H1 (cell line): ENCODE measurements at regions not wholly inside any gene's neighbourhood (a gene's known extent, or its start where the extent isn't known, plus 50 kb on each side); places are given as distances from the start of the nearest gene placed in this dataset.

Experiments used
- CTCF ChIA-PET: fragments of 300-600 bp; sonication (Branson Sonifier 250); formaldehyde crosslinking; loops from one replicate; lab custom pipeline; 2021; ENCODE audit not compliant: partially characterized antibody; lab: Charles Lee
- POLR2A ChIA-PET: fragments of 300-600 bp; sonication (Branson Sonifier 250); formaldehyde crosslinking; loops from one replicate; lab custom pipeline; 2021; ENCODE audit warnings: inconsistent platforms; ENCODE audit not compliant: partially characterized antibody; lab: Charles Lee
- DNase-seq, 2 experiments: peaks; one replicate each; pipeline versions ENCODE4 v3.0.0 to v3.0.0-alpha.2; 2010 to 2022; ENCODE audit warnings: low spot score in 2 of 2, low read depth in 1 of 2, mixed read lengths in 1 of 2
- FAIRE-seq: peaks from 2 replicates; lab custom pipeline; 2011; peaks lifted over from hg19 to GRCh38; lab: Jason Lieb, UNC
- H2AFZ ChIP-seq: 2 replicates; pipeline ENCODE4 v1.8.1; 2012; ENCODE audit warnings: low read length, inconsistent platforms
- H2AK5ac ChIP-seq: 2 replicates; pipeline ENCODE4 v1.6.1; 2013; ENCODE audit warnings: low read depth, low read length
- H2BK120ac ChIP-seq: replicated peaks from 2 replicates; pipeline ENCODE3; 2013; ENCODE audit warnings: low read depth, low read length, inconsistent platforms
- H2BK12ac ChIP-seq: 2 replicates; pipeline ENCODE4 v1.6.1; 2013; ENCODE audit warnings: low read depth, low read length
- H2BK15ac ChIP-seq: 2 replicates; pipeline ENCODE4 v1.6.1; 2013; ENCODE audit warnings: low read length
- H2BK20ac ChIP-seq: 2 replicates; pipeline ENCODE4 v1.6.1; 2013; ENCODE audit warnings: low read length
- H2BK5ac ChIP-seq: 2 replicates; pipeline ENCODE4 v1.6.1; 2013; ENCODE audit warnings: low read depth, low read length
- H3K14ac ChIP-seq: 2 replicates; pipeline ENCODE4 v1.6.1; 2013; ENCODE audit warnings: inconsistent platforms; ENCODE audit not compliant: insufficient read length
- H3K18ac ChIP-seq: 2 replicates; pipeline ENCODE4 v1.6.1; 2013; ENCODE audit warnings: low read length; ENCODE audit errors: extremely low read depth
- H3K23ac ChIP-seq: 2 replicates; pipeline ENCODE4 v1.6.1; 2013; ENCODE audit warnings: inconsistent platforms; ENCODE audit not compliant: insufficient read length
- H3K23me2 ChIP-seq: 2 replicates; pipeline ENCODE4 v1.6.1; 2013; ENCODE audit warnings: low read depth, low read length
- H3K27ac ChIP-seq: 2 replicates; pipeline ENCODE4 v1.6.1; 2011; ENCODE audit warnings: low read depth, low read length, inconsistent platforms
- H3K27me3 ChIP-seq, 4 experiments: replicated peaks in 1 of 4; 1 replicate in 1 of 4; 2 replicates in 3 of 4; pipeline versions ENCODE4 v1.6.1 to v1.8.1; 2011 to 2013; ENCODE audit warnings: low read length in 3 of 4, mild to moderate bottlenecking in 3 of 4, inconsistent platforms in 2 of 4, mixed read lengths in 2 of 4, moderate library complexity in 1 of 4; ENCODE audit not compliant: control insufficient read depth in 3 of 4, insufficient read depth in 3 of 4; ENCODE audit errors: extremely low read depth in 1 of 4
- H3K36me3 ChIP-seq, 4 experiments: 2 replicates each; pipeline versions ENCODE4 v1.6.1 to v1.8.1; 2011 to 2013; ENCODE audit warnings: mild to moderate bottlenecking in 4 of 4, low read length in 3 of 4, moderate library complexity in 2 of 4, control low read depth in 1 of 4, inconsistent platforms in 1 of 4; ENCODE audit not compliant: insufficient read depth in 4 of 4, control insufficient read depth in 2 of 4
- H3K4ac ChIP-seq: replicated peaks from 2 replicates; pipeline ENCODE3; 2013; ENCODE audit warnings: low read length, low read depth, mixed read lengths, inconsistent platforms; ENCODE audit not compliant: insufficient read length
- H3K4me1 ChIP-seq, 4 experiments: replicated peaks in 1 of 4; 1 replicate in 1 of 4; 2 replicates in 3 of 4; pipeline versions ENCODE4 v1.6.1 to v1.8.1; 2011 to 2013; ENCODE audit warnings: low read length in 3 of 4, inconsistent platforms in 2 of 4, mixed read lengths in 1 of 4; ENCODE audit not compliant: insufficient read depth in 4 of 4, control insufficient read depth in 3 of 4
- H3K4me2 ChIP-seq, 2 experiments: 2 replicates each; pipeline versions ENCODE4 v1.6.1 to v1.8.1; 2011 to 2013; ENCODE audit warnings: low read depth in 2 of 2, low read length in 2 of 2, control low read depth in 1 of 2, inconsistent platforms in 1 of 2, mild to moderate bottlenecking in 1 of 2; ENCODE audit not compliant: insufficient read depth in 1 of 2
- H3K4me3 ChIP-seq, 4 experiments: fragments of 200-600, 300-600 bp in 1 of 4; sonication (generic), shearing (Covaris generic), sonication (Bioruptor Twin) in 1 of 4; 2 replicates each; pipeline versions ENCODE4 v1.5.1 to v1.8.1; 2011 to 2016; ENCODE audit warnings: low read length in 4 of 4, low read depth in 3 of 4, control low read depth in 2 of 4, inconsistent platforms in 2 of 4, mild to moderate bottlenecking in 2 of 4, mixed read lengths in 1 of 4, moderate library complexity in 1 of 4; ENCODE audit not compliant: insufficient read depth in 2 of 4; ENCODE audit errors: extremely low read depth in 1 of 4
- H3K56ac ChIP-seq: replicated peaks from 2 replicates; pipeline ENCODE3; 2013; ENCODE audit warnings: low read depth, mild to moderate bottlenecking, mixed read lengths, low read length, inconsistent platforms; ENCODE audit not compliant: insufficient read length
- H3K79me1 ChIP-seq: 2 replicates; pipeline ENCODE4 v1.6.1; 2013; ENCODE audit warnings: low read depth, low read length, control low read depth
- H3K79me2 ChIP-seq, 2 experiments: 2 replicates each; pipeline versions ENCODE4 v1.6.1 to v1.8.1; 2012 to 2013; ENCODE audit warnings: low read length in 2 of 2, mild to moderate bottlenecking in 2 of 2, inconsistent platforms in 1 of 2; ENCODE audit not compliant: insufficient read depth in 2 of 2, control insufficient read depth in 1 of 2
- H3K9ac ChIP-seq, 4 experiments: replicated peaks in 1 of 4; 1 replicate in 1 of 4; 2 replicates in 3 of 4; pipeline versions ENCODE4 v1.6.1 to v1.8.1; 2011 to 2013; ENCODE audit warnings: low read depth in 3 of 4, low read length in 3 of 4, control low read depth in 2 of 4, mild to moderate bottlenecking in 2 of 4, moderate library complexity in 2 of 4, inconsistent platforms in 1 of 4; ENCODE audit errors: extremely low read depth in 1 of 4
- H3K9me3 ChIP-seq, 2 experiments: 2 replicates each; pipeline versions ENCODE4 v1.6.1 to v1.8.1; 2012 to 2013; ENCODE audit warnings: mild to moderate bottlenecking in 2 of 2, moderate library complexity in 2 of 2, control low read depth in 1 of 2, inconsistent platforms in 1 of 2, low read depth in 1 of 2, low read length in 1 of 2, mixed read lengths in 1 of 2; ENCODE audit not compliant: insufficient read depth in 2 of 2
- H4K20me1 ChIP-seq, 2 experiments: replicated peaks in 1 of 2; 2 replicates each; pipeline versions ENCODE3 to v1.8.1; 2011 to 2013; ENCODE audit warnings: inconsistent platforms in 2 of 2, low read length in 2 of 2, mild to moderate bottlenecking in 1 of 2; ENCODE audit not compliant: insufficient read depth in 2 of 2, control insufficient read depth in 1 of 2
- H4K5ac ChIP-seq: 2 replicates; pipeline ENCODE4 v1.6.1; 2013; ENCODE audit warnings: low read length, low read depth, mixed read lengths, inconsistent platforms; ENCODE audit not compliant: insufficient read length
- H4K8ac ChIP-seq: 2 replicates; pipeline ENCODE4 v1.8.0; 2013; ENCODE audit warnings: mild to moderate bottlenecking, moderate library complexity, low read length, inconsistent platforms; ENCODE audit not compliant: insufficient read depth; ENCODE audit errors: extremely low read depth
- H4K91ac ChIP-seq: replicated peaks from 2 replicates; pipeline ENCODE3; 2013; ENCODE audit warnings: low read length, mixed read lengths, inconsistent platforms; ENCODE audit not compliant: insufficient read length
- JUND ChIP-seq: IDR thresholded peaks from 2 replicates; pipeline ENCODE4 v1.6.1; 2011; ENCODE audit warnings: mild to moderate bottlenecking, improper control_type of control experiment, low read length
- NANOG ChIP-seq: IDR thresholded peaks from 2 replicates; pipeline ENCODE4 v1.6.1; 2011; ENCODE audit warnings: low read length, low read depth, mild to moderate bottlenecking, inconsistent platforms; ENCODE audit not compliant: insufficient read depth, poor library complexity, severe bottlenecking
- RFX5 ChIP-seq: IDR thresholded peaks from 2 replicates; pipeline ENCODE4 v1.6.1; 2011; ENCODE audit warnings: low read depth, low read length, improper control_type of control experiment, borderline replicate concordance
- RXRA ChIP-seq: IDR thresholded peaks from 2 replicates; pipeline ENCODE4 v1.6.1; 2011; ENCODE audit warnings: low read depth, mild to moderate bottlenecking, low read length, moderate library complexity; ENCODE audit not compliant: insufficient read depth
- WGBS, 2 experiments: shearing (Covaris generic) in 1 of 2; methylation state at CpG; one replicate each; pipeline versions ENCODE4 v1.1.6 to v1.1.7; 2013 to 2015; ENCODE audit warnings: low lambda C conversion rate in 2 of 2, mixed read lengths in 2 of 2, inconsistent platforms in 1 of 2, low coverage in 1 of 2, missing lambda C conversion rate in 1 of 2; ENCODE audit not compliant: insufficient replicate concordance in 2 of 2, insufficient coverage in 1 of 2, insufficient read length in 1 of 2; ENCODE audit errors: extremely low coverage in 1 of 2, missing lambda C conversion rate in 1 of 2; 5-methylcytosine and 5-hydroxymethylcytosine counted together

GRCh38 chr11:15801126-15801525 is 555.2 kb downstream of the SOX6 start:
- Histone ChIP-seq H3K9me3 (no peaks in the 10 kb centered on the region), H4K20me1 (no peaks in the 10 kb centered on the region), H4K91ac (no peak overlapping the region), H4K8ac (no peak overlapping the region), H3K4me1 (no peaks in the 10 kb centered on the region), H3K4ac (no peak overlapping the region), H2BK120ac (no peak overlapping the region)
- 94% methylated on average over 3 of the region's 3 CpGs; no CpG with 5 or more reads in 1 of the 2 experiments for WGBS, 2 experiments
- TF ChIP-seq RFX5 (no peak), NANOG (no peak), RXRA (no peak), JUND (no peak)
- TF ChIP-seq, all 59 proteins: peak for 0
- no peak overlapping the region for H2AFZ ChIP-seq
- H2BK12ac ChIP-seq: no peak overlapping the region
- H2BK15ac ChIP-seq: no peak overlapping the region
- no peak for DNase-seq
- H3K9ac ChIP-seq: no peak overlapping the region
- no peak overlapping the region for H3K18ac ChIP-seq
- no peaks in the 10 kb centered on the region for H3K79me1 ChIP-seq
- H3K56ac ChIP-seq: no peak overlapping the region
- H3K23ac ChIP-seq: no peak overlapping the region
- CTCF ChIA-PET: interaction anchor here (1.7 kb wide), 2 partner anchors 14 to 812 kb away, joined by 3 to 7 read pairs; no protein-coding TSS in a partner anchor
- POLR2A ChIA-PET: no interaction called here
- no peak for FAIRE-seq
- H3K79me2 ChIP-seq: no peaks in the 10 kb centered on the region
- H3K36me3 ChIP-seq: no peaks in the 10 kb centered on the region
- H3K14ac ChIP-seq: no peak overlapping the region
- no peak overlapping the region for H2AK5ac ChIP-seq
- H3K4me2 ChIP-seq: no peak overlapping the region
- H3K27ac ChIP-seq: no peak overlapping the region
- no peaks in the 10 kb centered on the region for H3K23me2 ChIP-seq
- no peak overlapping the region for H2BK20ac ChIP-seq
- H4K5ac ChIP-seq: no peak overlapping the region
- no peak overlapping the region for H2BK5ac ChIP-seq
- no peak overlapping the region for H3K4me3 ChIP-seq
- H3K27me3 ChIP-seq: no peaks in the 10 kb centered on the region
